ENCODE measurements at regions not wholly inside any gene's neighbourhood (a gene's known extent, or its start where the extent isn't known, plus 50 kb on each side); places are given as distances from the start of the nearest gene placed in this dataset.

- no peak overlapping the region for H3K4me3 Mint-ChIP-seq
- H3K4me1 Mint-ChIP-seq (ENCODE audit: low read depth in 2 of 2): no peaks in the 10 kb centered on the region
- peaks cover 15% of the 10 kb centered on the region for H3K9me3 Mint-ChIP-seq
- no peaks in the 10 kb centered on the region for H3K27me3 Mint-ChIP-seq
- H3K36me3 Mint-ChIP-seq: peaks cover 8% of the 10 kb centered on the region
- no peak overlapping the region for H3K27ac Mint-ChIP-seq
- DNase-seq (ENCODE audit: low spot score) (no peak), ATAC-seq (no peak)
Observed at GRCh38 chr11:41849250-41849649, 389.8 kb upstream of the LRRC4C start.

DNA sequence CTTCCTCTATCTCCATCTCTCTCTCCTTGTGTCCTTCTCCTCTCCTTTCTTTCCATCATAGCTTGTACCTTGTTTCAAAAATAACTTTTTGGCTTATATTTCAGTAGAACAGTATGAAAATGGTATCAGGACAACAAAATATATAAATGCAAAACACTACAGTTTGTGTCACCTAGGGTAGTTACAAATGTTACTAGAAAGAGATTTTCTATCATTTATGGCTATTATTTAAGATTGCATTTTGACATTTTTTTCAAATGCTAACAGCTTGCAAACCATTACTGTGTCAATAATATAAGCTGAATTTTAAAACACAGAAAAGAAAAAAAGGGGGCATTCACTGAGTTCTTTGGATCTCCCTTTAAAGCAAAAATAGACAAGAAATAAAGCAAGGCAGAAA is 392.3 kb upstream of the LRRC4C start:
- ATAC-seq: no peak
- Mint-ChIP-seq H3K36me3 (peaks cover 12% of the 10 kb centered on the region), H3K27me3 (no peaks in the 10 kb centered on the region), H3K9me3 (peaks cover 24% of the 10 kb centered on the region), H3K27ac (no peak overlapping the region), H3K4me1 (ENCODE audit: low read depth in 2 of 2) (no peaks in the 10 kb centered on the region), H3K4me3 (no peak overlapping the region)
- DNase-seq (ENCODE audit: low spot score): no peak

GRCh38 chr11:41861838-41862237 is 402.4 kb upstream of the LRRC4C start:
- Mint-ChIP-seq H3K4me1 (ENCODE audit: low read depth in 2 of 2) (no peaks in the 10 kb centered on the region), H3K27ac (no peak overlapping the region), H3K9me3 (peaks cover 11% of the 10 kb centered on the region), H3K36me3 (no peaks in the 10 kb centered on the region), H3K27me3 (no peaks in the 10 kb centered on the region), H3K4me3 (no peak overlapping the region)
- no peak for DNase-seq (ENCODE audit: low spot score)
- no peak for ATAC-seq

DNA sequence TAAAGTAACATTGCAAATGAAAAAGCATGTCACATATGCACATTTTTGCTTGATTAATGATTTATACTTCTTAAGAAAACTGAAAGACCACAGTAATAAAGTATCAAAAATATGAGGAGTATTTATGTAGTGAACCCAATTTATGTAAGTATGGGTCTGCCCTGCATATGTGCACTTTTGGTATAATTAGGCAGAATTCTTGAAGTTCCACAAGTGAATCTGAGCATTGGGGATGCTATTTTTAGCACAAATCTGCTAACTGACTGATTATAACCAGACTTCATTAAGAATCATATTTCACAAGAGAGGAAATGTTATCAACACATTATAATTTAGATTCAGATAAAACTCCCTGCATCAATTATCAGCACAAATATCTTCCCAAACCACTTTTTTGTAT is 407.1 kb upstream of the LRRC4C start:
- no peak for ATAC-seq
- Mint-ChIP-seq H3K9me3 (no peaks in the 10 kb centered on the region), H3K27ac (no peak overlapping the region), H3K4me3 (no peak overlapping the region), H3K4me1 (ENCODE audit: low read depth in 2 of 2) (no peaks in the 10 kb centered on the region), H3K27me3 (no peaks in the 10 kb centered on the region), H3K36me3 (no peaks in the 10 kb centered on the region)
- DNase-seq (ENCODE audit: low spot score): no peak

DNA sequence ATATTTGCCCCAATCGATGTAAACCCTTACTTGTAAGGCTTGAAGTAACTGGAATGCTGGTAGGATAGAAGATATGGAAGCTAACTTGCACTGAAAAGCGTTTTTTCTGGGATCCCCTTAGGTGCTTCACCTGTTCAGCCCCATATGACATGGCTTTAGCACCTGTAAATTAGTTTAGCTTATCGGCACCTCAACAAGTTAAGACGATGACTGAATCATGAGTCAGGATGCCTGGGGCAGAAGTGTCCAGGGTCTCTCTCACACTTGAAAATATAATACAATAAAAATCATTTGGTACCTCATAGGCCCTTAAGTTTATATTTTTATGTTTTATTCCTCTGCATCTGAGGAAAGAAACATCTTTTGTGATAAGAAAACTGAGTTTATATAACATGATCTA is 409.2 kb upstream of the LRRC4C start:
- Mint-ChIP-seq H3K9me3 (peaks cover 7% of the 10 kb centered on the region), H3K4me3 (no peak overlapping the region), H3K36me3 (no peaks in the 10 kb centered on the region), H3K4me1 (ENCODE audit: low read depth in 2 of 2) (no peaks in the 10 kb centered on the region), H3K27ac (no peak overlapping the region), H3K27me3 (no peaks in the 10 kb centered on the region)
- ATAC-seq (no peak), DNase-seq (ENCODE audit: low spot score) (no peak)

- Mint-ChIP-seq H3K4me3 (no peak overlapping the region), H3K36me3 (peaks cover 3% of the 10 kb centered on the region), H3K4me1 (ENCODE audit: low read depth in 2 of 2) (no peaks in the 10 kb centered on the region), H3K9me3 (peaks cover 16% of the 10 kb centered on the region), H3K27me3 (no peaks in the 10 kb centered on the region), H3K27ac (no peak overlapping the region)
- no peak for DNase-seq (ENCODE audit: low spot score)
- ATAC-seq: no peak
Observed at GRCh38 chr11:41872426-41872825, 413.0 kb upstream of the LRRC4C start.

DNA sequence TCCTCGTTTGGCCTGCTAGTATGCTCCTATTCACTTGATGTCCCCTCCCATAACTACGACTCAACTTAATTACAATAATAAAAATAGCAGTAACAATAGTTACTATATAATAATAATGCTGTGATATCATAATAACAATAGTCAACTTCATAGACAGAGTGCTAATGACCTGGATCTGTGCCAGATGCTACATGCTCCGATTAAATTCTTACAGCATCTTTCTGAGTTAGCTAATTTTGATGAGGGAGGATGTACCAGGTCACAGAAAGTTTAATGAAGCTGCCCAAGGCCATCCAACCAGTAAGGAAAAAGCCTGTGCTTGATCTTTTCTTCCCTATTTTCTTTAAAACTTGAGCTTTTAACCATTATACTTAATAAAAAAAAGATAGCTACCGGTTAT is 413.4 kb upstream of the LRRC4C start:
- Mint-ChIP-seq H3K9me3 (peaks cover 19% of the 10 kb centered on the region), H3K4me1 (ENCODE audit: low read depth in 2 of 2) (no peaks in the 10 kb centered on the region), H3K27ac (no peak overlapping the region), H3K36me3 (peaks cover 6% of the 10 kb centered on the region), H3K4me3 (no peak overlapping the region), H3K27me3 (no peaks in the 10 kb centered on the region)
- no peak for DNase-seq (ENCODE audit: low spot score)
- no peak for ATAC-seq

GRCh38 chr11:41878095-41878494 is 418.6 kb upstream of the LRRC4C start:
- ATAC-seq (no peak), DNase-seq (ENCODE audit: low spot score) (no peak)
- Mint-ChIP-seq H3K27ac (no peak overlapping the region), H3K4me3 (no peak overlapping the region), H3K27me3 (no peaks in the 10 kb centered on the region), H3K9me3 (peaks cover 25% of the 10 kb centered on the region), H3K4me1 (ENCODE audit: low read depth in 2 of 2) (no peaks in the 10 kb centered on the region), H3K36me3 (peaks cover 6% of the 10 kb centered on the region)

DNA sequence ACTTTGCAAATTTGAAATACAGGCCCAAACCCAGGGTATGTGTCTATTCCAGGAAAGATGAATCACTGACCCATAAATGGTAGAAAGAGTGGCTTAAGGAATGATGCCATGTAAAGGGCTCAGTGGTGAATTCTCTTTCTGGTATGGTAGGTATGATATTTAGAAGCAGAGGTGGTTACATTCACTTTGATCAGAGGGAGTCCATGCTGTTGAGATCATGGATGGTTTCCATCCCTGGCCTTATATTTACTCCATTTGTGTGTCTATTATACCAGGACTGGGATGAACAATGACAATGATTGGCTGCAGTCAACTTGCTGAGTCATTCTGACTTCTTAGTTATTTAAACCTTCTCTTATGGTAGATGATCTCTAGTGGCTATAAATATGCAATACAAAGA is 419.8 kb upstream of the LRRC4C start:
- ATAC-seq: no peak
- H3K4me3 Mint-ChIP-seq: no peak overlapping the region
- DNase-seq (ENCODE audit: low spot score): no peak
- peaks cover 22% of the 10 kb centered on the region for H3K9me3 Mint-ChIP-seq
- H3K27me3 Mint-ChIP-seq: no peaks in the 10 kb centered on the region
- H3K36me3 Mint-ChIP-seq: peaks cover 6% of the 10 kb centered on the region
- no peaks in the 10 kb centered on the region for H3K4me1 Mint-ChIP-seq (ENCODE audit: low read depth in 2 of 2)
- H3K27ac Mint-ChIP-seq: no peak overlapping the region

DNA sequence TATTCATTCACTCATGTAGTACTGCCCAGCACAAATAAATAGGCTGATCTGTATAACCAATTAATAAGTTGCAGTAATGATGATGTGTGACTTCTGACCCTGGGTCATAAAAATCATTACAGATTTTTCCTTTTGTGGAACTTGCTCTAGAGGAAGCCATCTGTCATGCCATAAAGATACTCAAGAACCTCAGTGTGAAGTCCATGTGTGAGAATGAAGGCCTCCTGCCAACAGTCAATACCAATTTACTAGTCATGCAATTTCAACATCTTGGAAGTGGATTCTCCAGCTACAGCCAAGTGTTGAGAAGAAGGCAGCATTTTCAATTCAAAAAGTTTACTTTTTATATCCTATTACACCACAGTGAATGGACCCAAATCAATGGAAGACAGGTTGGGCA is 435.6 kb upstream of the LRRC4C start:
- Mint-ChIP-seq H3K27ac (no peak overlapping the region), H3K36me3 (no peaks in the 10 kb centered on the region), H3K27me3 (no peaks in the 10 kb centered on the region), H3K9me3 (peaks cover 9% of the 10 kb centered on the region), H3K4me3 (no peak overlapping the region), H3K4me1 (ENCODE audit: low read depth in 2 of 2) (no peaks in the 10 kb centered on the region)
- ATAC-seq (no peak), DNase-seq (ENCODE audit: low spot score) (no peak)

GRCh38 chr11:41897991-41898390 is 438.5 kb upstream of the LRRC4C start:
- DNase-seq (ENCODE audit: low spot score) (no peak), ATAC-seq (no peak)
- Mint-ChIP-seq H3K4me3 (no peak overlapping the region), H3K27me3 (no peaks in the 10 kb centered on the region), H3K36me3 (no peaks in the 10 kb centered on the region), H3K4me1 (ENCODE audit: low read depth in 2 of 2) (no peaks in the 10 kb centered on the region), H3K9me3 (peaks cover 17% of the 10 kb centered on the region), H3K27ac (no peak overlapping the region)

DNA sequence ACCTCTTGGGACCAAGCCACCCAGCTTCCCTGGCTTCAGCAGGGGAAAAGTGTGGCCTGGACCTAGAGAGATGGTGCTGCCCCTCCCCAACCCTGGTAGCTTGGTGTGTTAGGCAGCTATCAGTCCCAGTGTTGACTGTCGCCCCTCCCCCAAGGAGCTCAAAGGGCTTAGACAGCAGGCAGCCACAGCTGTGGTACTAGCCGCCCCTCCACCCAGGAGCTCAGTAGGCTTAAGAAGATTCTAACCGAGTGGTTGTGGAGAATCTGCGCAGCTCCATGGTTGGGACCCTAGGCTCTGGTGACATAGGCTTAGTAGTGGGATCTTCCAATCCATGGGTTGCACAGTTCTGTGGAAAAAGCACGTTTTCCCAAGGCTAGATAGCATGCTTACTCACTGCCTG is 458.4 kb upstream of the LRRC4C start:
- H3K4me3 Mint-ChIP-seq: no peak overlapping the region
- no peak for DNase-seq (ENCODE audit: low spot score)
- H3K36me3 Mint-ChIP-seq: peaks cover 38% of the 10 kb centered on the region
- no peaks in the 10 kb centered on the region for H3K27me3 Mint-ChIP-seq
- no peak for ATAC-seq
- peaks cover 40% of the 10 kb centered on the region for H3K9me3 Mint-ChIP-seq
- H3K4me1 Mint-ChIP-seq (ENCODE audit: low read depth in 2 of 2): no peaks in the 10 kb centered on the region
- H3K27ac Mint-ChIP-seq: no peak overlapping the region

DNA sequence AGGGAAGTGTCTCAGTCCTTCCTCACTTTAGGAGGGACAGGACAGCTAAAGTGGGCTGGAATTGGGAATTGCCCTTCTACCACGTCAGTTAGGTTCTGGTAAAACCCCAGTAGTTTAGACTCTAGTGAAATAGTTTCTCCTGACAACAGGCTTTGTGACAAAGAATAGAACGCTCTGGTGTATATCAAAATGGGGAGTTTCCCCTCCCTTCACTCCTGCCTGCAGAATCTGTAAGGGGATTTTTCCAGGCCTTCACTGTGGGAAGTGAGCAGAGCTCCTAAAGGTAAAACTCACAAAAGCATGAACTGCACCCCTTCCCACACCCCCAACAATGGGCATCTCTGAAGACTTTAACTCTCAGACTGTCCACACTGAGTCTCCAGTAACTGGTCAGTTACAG is 460.9 kb upstream of the LRRC4C start:
- no peak overlapping the region for H3K4me3 Mint-ChIP-seq
- ATAC-seq: no peak
- DNase-seq (ENCODE audit: low spot score): no peak
- no peaks in the 10 kb centered on the region for H3K27me3 Mint-ChIP-seq
- no peak overlapping the region for H3K27ac Mint-ChIP-seq
- peaks cover 35% of the 10 kb centered on the region for H3K9me3 Mint-ChIP-seq
- no peaks in the 10 kb centered on the region for H3K4me1 Mint-ChIP-seq (ENCODE audit: low read depth in 2 of 2)
- H3K36me3 Mint-ChIP-seq: peaks cover 27% of the 10 kb centered on the region

- H3K9me3 Mint-ChIP-seq: peaks cover 34% of the 10 kb centered on the region
- peaks cover 18% of the 10 kb centered on the region for H3K36me3 Mint-ChIP-seq
- DNase-seq (ENCODE audit: low spot score) (no peak), ATAC-seq (no peak)
- no peak overlapping the region for H3K4me3 Mint-ChIP-seq
- H3K27me3 Mint-ChIP-seq: no peaks in the 10 kb centered on the region
- no peaks in the 10 kb centered on the region for H3K4me1 Mint-ChIP-seq (ENCODE audit: low read depth in 2 of 2)
- H3K27ac Mint-ChIP-seq: no peak overlapping the region
Observed at GRCh38 chr11:41921746-41922390, 462.4 kb upstream of the LRRC4C start.

DNA sequence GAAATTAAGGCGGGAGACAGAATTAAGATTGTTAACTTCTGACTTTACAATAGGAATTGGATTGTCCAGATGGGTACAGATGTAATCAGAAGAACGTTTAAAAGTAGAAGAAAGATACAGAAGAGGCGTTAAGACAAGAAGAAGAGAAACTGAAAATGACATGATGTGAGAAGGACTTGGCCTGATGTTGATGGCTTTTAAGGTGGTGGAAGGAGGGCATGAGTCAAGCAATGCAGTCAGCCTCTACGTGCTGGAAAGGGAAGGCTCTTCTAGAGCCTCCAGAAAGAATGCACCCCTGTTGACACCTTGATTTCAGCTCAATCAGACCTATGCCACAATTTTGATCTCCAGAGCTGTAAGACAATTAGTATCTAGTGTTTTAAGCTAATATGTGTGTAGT is 466.9 kb upstream of the LRRC4C start:
- Mint-ChIP-seq H3K4me3 (no peak overlapping the region), H3K4me1 (ENCODE audit: low read depth in 2 of 2) (no peaks in the 10 kb centered on the region), H3K27ac (no peak overlapping the region), H3K36me3 (peaks cover 10% of the 10 kb centered on the region), H3K9me3 (peaks cover 18% of the 10 kb centered on the region), H3K27me3 (no peaks in the 10 kb centered on the region)
- ATAC-seq: no peak
- no peak for DNase-seq (ENCODE audit: low spot score)

Data from natural killer cell treated with Interleukin-12 subunit alpha and Interleukin-12 subunit beta and Interleukin-15 and Interleukin-18, amount 100 ng/mL, for 72 hours (primary cell).